Small intestine (tissue), 7 donors: ENCODE measurements at regions not wholly inside any gene's neighbourhood (a gene's known extent, or its start where the extent isn't known, plus 50 kb on each side); places are given as distances from the start of the nearest gene placed in this dataset.

Experiments
- DNase-seq, 2 donors: peaks; one replicate each; pipeline versions ENCODE4 v3.0.0 to v3.0.0-alpha.2; 2013
- FAIRE-seq: peaks from 2 replicates; lab custom pipeline; 2012; peaks lifted over from hg19 to GRCh38; lab: Jason Lieb, UNC
- H3K27ac ChIP-seq, 3 donors: one replicate each; pipeline ENCODE4 v1.5.1; 2013; ENCODE audit warnings: low read length in 2 of 3, mild to moderate bottlenecking in 2 of 3, control low read depth in 1 of 3, inconsistent platforms in 1 of 3, low read depth in 1 of 3, moderate library complexity in 1 of 3
- H3K27me3 ChIP-seq, 3 donors: one replicate each; pipeline ENCODE4 v1.6.1; 2013; ENCODE audit warnings: low read length in 3 of 3, inconsistent platforms in 1 of 3; ENCODE audit not compliant: control insufficient read depth in 3 of 3, insufficient read depth in 3 of 3
- H3K36me3 ChIP-seq, 3 donors: one replicate each; pipeline ENCODE4 v1.6.1; 2013; ENCODE audit warnings: low read length in 3 of 3, inconsistent platforms in 1 of 3, low read depth in 1 of 3, mild to moderate bottlenecking in 1 of 3, moderate library complexity in 1 of 3; ENCODE audit not compliant: control insufficient read depth in 3 of 3, insufficient read depth in 2 of 3
- H3K4me1 ChIP-seq, 3 donors: one replicate each; pipeline ENCODE4 v1.6.1; 2013; ENCODE audit warnings: low read length in 2 of 3, inconsistent platforms in 1 of 3, low read depth in 1 of 3, mild to moderate bottlenecking in 1 of 3, moderate library complexity in 1 of 3; ENCODE audit not compliant: control insufficient read depth in 3 of 3, insufficient read depth in 2 of 3
- H3K4me3 ChIP-seq, 3 donors: one replicate each; pipeline ENCODE4 v1.5.1; 2013; ENCODE audit warnings: low read length in 3 of 3, control low read depth in 1 of 3, inconsistent platforms in 1 of 3, low read depth in 1 of 3, mild to moderate bottlenecking in 1 of 3, moderate library complexity in 1 of 3
- H3K9me3 ChIP-seq, 2 donors: one replicate each; pipeline ENCODE4 v1.6.1; 2013; ENCODE audit warnings: low read depth in 1 of 2, low read length in 1 of 2; ENCODE audit not compliant: control insufficient read depth in 2 of 2, insufficient read depth in 1 of 2
- WGBS, 3 donors: extraction: QIAGEN DNeasy Blood & Tissue Kit; methylation state at CpG; one replicate each; pipeline ENCODE4 v1.1.7; 2013; 5-methylcytosine and 5-hydroxymethylcytosine counted together
- donor health status: healthy with polysubstance abuse.
- donor health status: control.
- donor health status: control.
- donor health status: Bipolar disorder and iron deficiency.
- donor health status: healthy.

DNA sequence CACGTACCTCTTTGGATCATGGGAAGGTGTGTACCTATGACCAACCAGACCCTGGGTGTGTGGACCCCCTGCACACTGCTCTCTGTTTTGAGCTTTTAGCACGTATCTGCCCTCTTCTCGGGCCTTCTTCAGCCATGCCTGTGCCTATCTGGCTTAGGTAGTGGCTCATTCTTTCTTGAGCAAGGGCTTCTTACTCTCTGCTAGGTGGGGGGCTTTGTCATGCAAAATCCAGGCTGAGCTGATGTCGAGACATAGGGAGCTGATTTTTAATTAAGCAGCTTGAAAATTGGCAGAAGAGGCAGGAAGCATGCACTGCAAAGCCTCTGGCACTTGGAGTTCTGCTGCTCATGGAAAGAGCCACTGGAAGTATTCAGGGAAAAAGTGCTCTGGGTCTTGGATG lies 181.6 kb upstream of the IRX6 start:
- no peak for FAIRE-seq
- Histone ChIP-seq H3K27ac (no peak overlapping the region), H3K4me1 (no peaks in the 10 kb centered on the region), H3K4me3 (no peak overlapping the region), H3K27me3 (no peaks in the 10 kb centered on the region), H3K9me3 (no peaks in the 10 kb centered on the region), H3K36me3 (no peaks in the 10 kb centered on the region)
- no peak for DNase-seq
- WGBS, 3 donors: 61 to 78% (median 72%) methylated on average over 4 of the region's 4 CpGs

DNA sequence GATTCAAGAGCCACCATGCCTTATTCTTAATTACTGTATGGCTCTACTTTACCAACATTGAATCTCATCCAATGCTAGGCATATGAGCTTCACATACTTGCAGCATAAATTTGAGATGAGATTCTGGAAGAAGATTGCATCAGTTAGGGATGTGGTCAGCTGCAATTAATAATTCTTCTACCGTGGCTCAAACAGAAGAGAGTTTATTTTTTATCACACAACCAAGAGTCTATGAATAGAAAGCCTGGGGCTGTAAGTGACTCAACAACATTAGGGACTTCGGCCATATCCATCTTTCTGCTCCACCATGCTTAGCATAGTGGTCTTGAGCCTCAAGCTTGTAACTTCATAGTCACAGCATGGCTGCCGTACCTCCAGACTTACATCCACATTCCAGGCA lies 179.4 kb upstream of the IRX6 start:
- DNase-seq: no peak
- H3K27ac ChIP-seq: no peak overlapping the region
- 81 to 91% (median 84%) methylated on average over 3 of the region's 3 CpGs for WGBS, 3 donors
- no peaks in the 10 kb centered on the region for H3K4me1 ChIP-seq
- no peak overlapping the region for H3K4me3 ChIP-seq
- H3K9me3 ChIP-seq: no peaks in the 10 kb centered on the region
- FAIRE-seq: no peak
- no peaks in the 10 kb centered on the region for H3K36me3 ChIP-seq
- no peaks in the 10 kb centered on the region for H3K27me3 ChIP-seq

DNA sequence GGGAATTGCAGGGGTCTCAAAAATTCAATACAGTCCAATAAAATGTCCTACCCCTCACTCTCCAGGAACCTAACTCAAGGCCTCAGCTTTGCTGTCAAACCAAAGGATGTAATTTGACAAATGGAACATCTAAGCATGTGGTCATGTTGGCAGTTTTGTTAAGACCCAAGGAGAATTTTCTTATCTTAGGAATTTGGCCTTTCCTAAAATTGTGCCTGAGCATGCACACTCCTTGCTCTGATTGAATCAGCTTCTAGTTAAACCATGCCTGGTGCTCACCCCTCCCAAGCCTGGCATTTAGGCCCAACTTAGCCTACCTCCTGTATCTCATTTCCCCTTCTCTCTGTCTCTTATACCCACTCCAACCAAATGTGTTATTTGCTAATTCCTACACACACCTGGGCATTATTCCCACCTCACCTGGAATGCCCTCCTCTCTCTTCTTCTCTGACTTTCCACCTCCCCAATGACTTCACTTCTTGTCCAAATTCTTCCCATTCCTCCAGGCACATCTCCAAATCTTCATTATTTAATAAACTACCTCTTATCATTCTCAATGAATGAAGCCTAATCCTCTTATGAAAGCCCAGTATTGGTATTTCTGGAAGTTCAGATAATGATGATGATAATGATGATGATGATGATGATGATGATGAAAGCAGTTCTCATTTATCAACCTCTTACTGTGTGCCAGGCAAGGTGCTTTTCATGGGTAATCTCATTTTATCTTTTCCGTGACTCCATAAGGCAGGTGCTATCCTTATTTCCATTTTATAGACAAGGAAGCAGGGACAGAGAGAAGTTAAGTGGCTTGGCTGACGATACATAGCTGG lies 178.0 kb upstream of the IRX6 start:
- H3K27ac ChIP-seq: no peak overlapping the region
- FAIRE-seq: no peak
- no peak overlapping the region for H3K4me3 ChIP-seq
- no peaks in the 10 kb centered on the region for H3K27me3 ChIP-seq
- H3K9me3 ChIP-seq: no peaks in the 10 kb centered on the region
- H3K4me1 ChIP-seq: no peaks in the 10 kb centered on the region
- no peaks in the 10 kb centered on the region for H3K36me3 ChIP-seq
- WGBS, 3 donors: 48 to 74% (median 61%) methylated on average over 2 of the region's 2 CpGs
- no peak for DNase-seq

DNA sequence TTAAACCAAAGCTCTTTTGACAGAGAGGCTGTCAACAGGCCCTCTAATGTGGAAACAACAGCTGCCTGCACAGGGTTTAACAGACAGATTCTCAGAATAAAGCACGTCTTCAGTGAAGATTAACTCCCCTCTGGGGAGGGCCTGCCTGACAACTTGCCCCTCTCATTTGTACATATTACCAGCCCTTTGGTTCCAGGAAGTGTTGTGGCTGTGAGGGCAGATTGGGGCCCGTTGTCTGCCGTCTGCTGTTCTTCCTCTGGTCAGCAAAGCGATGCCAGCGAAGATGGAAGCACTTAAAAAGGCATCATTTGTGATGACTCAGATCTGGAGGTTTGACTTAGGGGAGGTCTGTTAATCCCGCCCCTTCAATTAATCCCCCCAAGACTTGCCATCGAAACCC lies 177.0 kb upstream of the IRX6 start:
- WGBS, 3 donors: 52 to 86% (median 70%) methylated on average over 7 of the region's 7 CpGs
- DNase-seq: no peak
- no peaks in the 10 kb centered on the region for H3K36me3 ChIP-seq
- FAIRE-seq: no peak
- H3K9me3 ChIP-seq: no peaks in the 10 kb centered on the region
- H3K4me1 ChIP-seq: no peaks in the 10 kb centered on the region
- no peak overlapping the region for H3K4me3 ChIP-seq
- no peak overlapping the region for H3K27ac ChIP-seq
- no peaks in the 10 kb centered on the region for H3K27me3 ChIP-seq

DNA sequence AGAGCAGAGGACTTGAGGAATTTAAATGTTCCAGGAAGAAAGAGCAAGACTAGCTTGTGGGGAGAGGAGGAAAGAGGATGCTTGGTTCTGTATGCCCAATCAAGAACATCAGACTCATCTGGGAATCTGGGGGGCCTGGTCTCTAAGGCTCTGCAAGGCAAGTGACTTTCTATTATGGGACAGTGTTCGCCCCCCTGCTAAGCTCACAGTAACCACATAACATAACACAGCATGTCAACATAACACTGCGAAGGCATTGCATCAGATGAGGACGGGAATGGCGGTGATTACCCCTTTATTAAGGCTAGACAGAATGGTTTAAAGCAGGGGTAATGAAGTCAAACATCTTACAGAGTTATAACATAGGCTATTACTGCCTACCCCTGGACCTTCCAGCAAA lies 176.6 kb upstream of the IRX6 start:
- no peak overlapping the region for H3K4me3 ChIP-seq
- H3K36me3 ChIP-seq: no peaks in the 10 kb centered on the region
- DNase-seq (no peak), FAIRE-seq (no peak)
- WGBS, 3 donors: 89 to 98% (median 92%) methylated on average over 4 of the region's 4 CpGs
- H3K27ac ChIP-seq: no peak overlapping the region
- no peaks in the 10 kb centered on the region for H3K4me1 ChIP-seq
- H3K9me3 ChIP-seq: no peaks in the 10 kb centered on the region
- no peaks in the 10 kb centered on the region for H3K27me3 ChIP-seq

DNA sequence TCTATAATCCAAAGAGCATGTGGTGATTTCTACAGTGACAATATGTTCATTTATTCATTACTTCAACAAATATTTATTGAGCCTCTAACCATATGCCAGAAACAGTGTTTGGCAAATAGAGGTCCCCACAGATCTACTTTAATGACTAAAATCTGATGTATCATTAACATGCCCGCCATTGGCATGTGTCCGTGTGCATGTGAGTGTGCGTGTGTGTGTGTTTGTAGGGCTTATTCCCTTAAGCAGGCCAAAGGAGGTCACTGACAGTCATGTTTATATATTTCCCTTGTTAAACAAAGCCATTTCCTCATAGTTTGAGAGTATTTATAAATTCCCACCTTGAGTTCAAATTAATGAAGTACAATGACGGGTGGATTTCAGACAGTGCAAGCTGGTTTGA lies 174.4 kb upstream of the IRX6 start:
- no peak for DNase-seq
- Histone ChIP-seq H3K27ac (no peak overlapping the region), H3K27me3 (no peaks in the 10 kb centered on the region), H3K36me3 (no peaks in the 10 kb centered on the region), H3K4me1 (no peaks in the 10 kb centered on the region), H3K9me3 (no peaks in the 10 kb centered on the region), H3K4me3 (no peak overlapping the region)
- FAIRE-seq: no peak
- WGBS, 3 donors: 61 to 91% (median 77%) methylated on average over 4 of the region's 4 CpGs

DNA sequence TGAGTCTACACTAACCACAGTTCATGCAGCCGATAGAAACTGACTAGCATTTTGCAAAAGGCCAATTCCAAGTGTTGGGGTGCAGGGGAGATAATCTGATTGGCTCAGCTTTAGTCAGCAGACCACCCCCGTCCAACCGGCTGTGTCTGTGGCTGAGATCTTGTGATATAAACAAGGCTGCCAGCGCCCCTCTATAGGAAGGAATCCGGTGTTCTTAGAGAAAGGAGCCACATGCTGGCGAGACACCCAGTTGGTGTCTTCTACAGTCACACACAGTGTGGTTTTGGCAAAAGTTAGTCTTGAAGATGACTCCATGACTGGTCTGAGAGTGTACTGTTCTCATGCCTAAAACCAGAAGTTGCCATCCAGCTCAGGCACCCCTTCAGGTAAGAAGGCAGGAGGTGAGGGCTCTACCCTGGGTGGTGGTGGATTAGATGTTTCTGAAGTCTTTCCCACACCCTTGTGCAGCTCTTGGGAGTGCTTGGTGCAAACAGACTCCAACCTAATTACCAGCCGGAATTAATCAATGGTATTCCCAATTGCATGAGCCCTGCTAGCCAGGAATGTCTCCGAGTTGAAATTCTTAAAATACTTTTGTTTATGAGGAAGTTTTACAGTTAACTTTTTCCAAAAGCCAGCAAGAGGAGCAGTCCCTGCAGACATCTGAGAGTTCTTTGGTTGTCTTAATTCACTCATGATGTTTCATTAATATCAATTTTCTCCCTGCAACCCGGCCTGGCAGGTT lies 172.3 kb upstream of the IRX6 start:
- Histone ChIP-seq H3K9me3 (no peaks in the 10 kb centered on the region), H3K4me1 (no peaks in the 10 kb centered on the region), H3K27me3 (no peaks in the 10 kb centered on the region), H3K27ac (no peak overlapping the region), H3K4me3 (no peak overlapping the region), H3K36me3 (no peaks in the 10 kb centered on the region)
- DNase-seq: no peak
- FAIRE-seq: no peak
- WGBS, 3 donors: 73 to 86% (median 79%) methylated on average over 9 of the region's 9 CpGs

DNA sequence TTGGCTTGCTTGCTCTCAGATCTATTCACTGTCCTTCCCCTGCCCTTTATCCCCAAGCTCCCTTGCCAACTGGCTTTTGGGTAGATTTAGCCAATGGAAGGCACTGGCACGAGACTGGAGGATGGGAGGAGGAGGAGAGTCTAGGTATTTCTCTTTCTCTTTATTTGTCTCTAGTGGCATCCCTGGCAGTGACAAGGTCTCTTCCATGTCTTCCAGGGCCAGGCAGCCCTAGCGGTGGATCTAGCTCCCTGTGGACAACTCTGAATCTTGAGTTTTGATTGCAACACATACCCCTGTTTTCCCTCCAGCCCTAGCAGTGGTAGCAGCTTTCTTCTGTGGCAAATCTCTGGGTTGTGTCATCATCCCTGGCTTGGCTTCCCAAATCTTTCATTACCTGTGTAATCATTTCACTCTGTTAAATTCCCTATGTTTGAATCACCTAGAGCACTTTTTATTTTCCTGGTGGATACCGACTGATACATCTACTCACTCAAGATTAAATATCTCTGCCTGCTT lies 171.1 kb upstream of the IRX6 start:
- Histone ChIP-seq H3K27me3 (no peaks in the 10 kb centered on the region), H3K4me1 (no peaks in the 10 kb centered on the region), H3K36me3 (no peaks in the 10 kb centered on the region), H3K9me3 (no peaks in the 10 kb centered on the region), H3K27ac (no peak overlapping the region), H3K4me3 (no peak overlapping the region)
- FAIRE-seq (no peak), DNase-seq (no peak)
- 86 to 92% (median 91%) methylated on average over 3 of the region's 3 CpGs for WGBS, 3 donors
